AG09309 (cell line): ENCODE measurements at regions not wholly inside any gene's neighbourhood (a gene's known extent, or its start where the extent isn't known, plus 50 kb on each side); places are given as distances from the start of the nearest gene placed in this dataset.

Experiments
- DNase-seq: peaks from one replicate; pipeline ENCODE4 v3.0.0-alpha.2; 2010; ENCODE audit warnings: low read depth
- H3K4me3 ChIP-seq: 2 replicates; pipeline ENCODE4 v1.5.1; 2011; ENCODE audit warnings: mild to moderate bottlenecking, low read depth, low read length, moderate library complexity; ENCODE audit not compliant: control insufficient read depth
- TF ChIP-seq, protein P1 (sequence below): IDR thresholded peaks from 2 replicates; pipeline ENCODE4 v1.5.1; 2011; ENCODE audit warnings: mild to moderate bottlenecking, low read depth, low read length, inconsistent platforms; ENCODE audit not compliant: insufficient read depth, control insufficient read depth; ENCODE audit errors: missing control alignments

DNA sequence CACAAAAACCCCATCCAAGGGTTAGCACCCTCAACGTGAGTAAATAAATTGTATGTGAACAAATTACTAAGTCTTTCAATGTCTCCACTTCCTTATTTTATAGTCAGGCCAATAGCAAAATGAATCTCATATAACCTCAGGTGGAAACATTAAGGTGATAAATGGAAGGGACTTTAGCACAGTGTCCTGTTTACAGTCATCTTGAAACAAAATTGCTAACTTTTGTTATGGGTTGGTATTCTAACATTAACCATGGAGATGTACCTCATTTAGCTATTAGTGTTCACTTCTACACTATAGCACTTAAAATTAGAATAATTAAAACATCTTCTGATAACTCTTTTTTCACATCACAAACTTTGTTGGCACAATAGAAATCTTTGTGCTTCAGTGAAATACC lies 255.8 kb upstream of the CNTNAP2 start:
- TF ChIP-seq, protein P1, sequence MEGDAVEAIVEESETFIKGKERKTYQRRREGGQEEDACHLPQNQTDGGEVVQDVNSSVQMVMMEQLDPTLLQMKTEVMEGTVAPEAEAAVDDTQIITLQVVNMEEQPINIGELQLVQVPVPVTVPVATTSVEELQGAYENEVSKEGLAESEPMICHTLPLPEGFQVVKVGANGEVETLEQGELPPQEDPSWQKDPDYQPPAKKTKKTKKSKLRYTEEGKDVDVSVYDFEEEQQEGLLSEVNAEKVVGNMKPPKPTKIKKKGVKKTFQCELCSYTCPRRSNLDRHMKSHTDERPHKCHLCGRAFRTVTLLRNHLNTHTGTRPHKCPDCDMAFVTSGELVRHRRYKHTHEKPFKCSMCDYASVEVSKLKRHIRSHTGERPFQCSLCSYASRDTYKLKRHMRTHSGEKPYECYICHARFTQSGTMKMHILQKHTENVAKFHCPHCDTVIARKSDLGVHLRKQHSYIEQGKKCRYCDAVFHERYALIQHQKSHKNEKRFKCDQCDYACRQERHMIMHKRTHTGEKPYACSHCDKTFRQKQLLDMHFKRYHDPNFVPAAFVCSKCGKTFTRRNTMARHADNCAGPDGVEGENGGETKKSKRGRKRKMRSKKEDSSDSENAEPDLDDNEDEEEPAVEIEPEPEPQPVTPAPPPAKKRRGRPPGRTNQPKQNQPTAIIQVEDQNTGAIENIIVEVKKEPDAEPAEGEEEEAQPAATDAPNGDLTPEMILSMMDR: no peak
- no peak overlapping the region for H3K4me3 ChIP-seq
- DNase-seq: no peak

DNA sequence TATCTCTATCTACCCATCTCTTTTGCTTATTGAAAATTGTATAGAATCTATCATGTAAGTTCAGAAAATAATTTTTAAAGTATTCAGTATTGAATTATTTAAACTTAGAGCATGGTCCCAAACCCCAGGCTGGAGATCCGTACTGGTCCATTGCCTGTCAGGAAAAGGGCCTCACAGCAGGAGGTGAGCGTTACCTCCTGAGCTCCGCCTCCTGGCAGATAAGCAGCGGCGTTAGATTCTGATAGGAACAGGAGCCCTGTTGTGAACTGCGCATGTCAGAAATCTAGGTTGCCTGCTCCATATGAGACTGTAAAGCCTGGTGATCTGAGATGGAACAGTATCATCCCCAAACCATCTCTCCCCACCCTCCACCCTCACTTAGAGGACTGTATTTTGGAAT lies 266.0 kb upstream of the CNTNAP2 start:
- TF ChIP-seq, protein P1: no peak
- no peak for DNase-seq
- no peak overlapping the region for H3K4me3 ChIP-seq

DNA sequence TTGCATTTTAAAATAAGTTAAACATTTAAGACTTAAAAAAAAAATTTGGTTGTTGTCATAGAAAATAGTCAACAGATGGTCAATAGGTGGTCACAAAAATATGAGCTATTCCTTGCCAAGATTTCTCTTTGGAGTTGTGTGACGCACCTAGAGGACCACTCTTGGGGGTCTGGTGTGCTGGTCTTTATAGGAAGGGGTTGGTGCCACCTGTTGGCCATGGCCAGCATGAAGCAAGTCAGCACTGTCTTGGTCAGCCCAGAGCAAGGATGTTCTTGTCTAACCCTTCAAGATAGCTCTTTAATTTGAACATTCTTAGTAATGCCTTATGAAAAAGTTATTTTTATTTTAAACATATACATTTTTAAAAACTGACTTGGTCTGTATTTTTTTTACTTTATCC lies 267.9 kb upstream of the CNTNAP2 start:
- DNase-seq: no peak
- TF ChIP-seq, protein P1: no peak
- no peak overlapping the region for H3K4me3 ChIP-seq

DNA sequence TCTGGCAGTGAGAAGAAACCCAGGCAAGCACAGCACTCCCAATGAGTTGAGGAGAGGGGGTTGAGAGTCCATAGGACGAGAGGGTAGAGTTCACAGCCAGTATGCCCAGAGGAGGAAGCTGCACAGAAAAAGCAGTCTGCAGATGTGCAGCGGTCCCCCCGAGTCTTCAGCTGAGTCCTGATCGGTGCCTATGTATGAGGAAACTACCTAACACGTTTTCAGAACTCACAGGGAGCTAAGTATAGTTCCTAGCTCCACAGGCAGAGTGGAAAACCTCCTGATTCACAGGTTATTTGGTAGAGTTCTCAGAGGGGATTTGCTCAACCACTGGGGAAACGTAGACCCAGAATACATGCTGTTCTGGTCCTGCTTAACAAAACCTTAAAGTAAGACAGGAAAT lies 271.3 kb upstream of the CNTNAP2 start:
- H3K4me3 ChIP-seq: no peak overlapping the region
- TF ChIP-seq, protein P1: no peak
- no peak for DNase-seq

DNA sequence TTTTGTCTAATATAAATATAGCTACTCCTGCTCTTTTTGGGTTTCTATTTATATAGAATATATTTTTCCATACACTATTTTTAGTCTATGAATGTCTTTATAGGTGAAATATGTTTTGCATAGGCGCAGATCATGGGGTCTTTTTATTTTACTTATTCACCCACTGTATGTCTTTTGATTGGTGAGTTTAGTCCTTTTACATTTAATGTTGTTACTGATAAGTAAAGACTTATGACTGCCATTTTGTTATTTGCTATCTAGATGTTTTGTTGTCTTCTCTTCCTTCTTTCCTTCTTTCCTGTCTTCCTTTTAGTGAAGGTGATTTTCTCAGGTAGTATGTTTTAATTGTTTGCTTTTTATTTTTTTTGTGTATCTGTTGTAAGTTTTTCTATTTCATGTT lies 276.8 kb upstream of the CNTNAP2 start:
- no peak for DNase-seq
- TF ChIP-seq, protein P1: no peak
- no peak overlapping the region for H3K4me3 ChIP-seq

DNA sequence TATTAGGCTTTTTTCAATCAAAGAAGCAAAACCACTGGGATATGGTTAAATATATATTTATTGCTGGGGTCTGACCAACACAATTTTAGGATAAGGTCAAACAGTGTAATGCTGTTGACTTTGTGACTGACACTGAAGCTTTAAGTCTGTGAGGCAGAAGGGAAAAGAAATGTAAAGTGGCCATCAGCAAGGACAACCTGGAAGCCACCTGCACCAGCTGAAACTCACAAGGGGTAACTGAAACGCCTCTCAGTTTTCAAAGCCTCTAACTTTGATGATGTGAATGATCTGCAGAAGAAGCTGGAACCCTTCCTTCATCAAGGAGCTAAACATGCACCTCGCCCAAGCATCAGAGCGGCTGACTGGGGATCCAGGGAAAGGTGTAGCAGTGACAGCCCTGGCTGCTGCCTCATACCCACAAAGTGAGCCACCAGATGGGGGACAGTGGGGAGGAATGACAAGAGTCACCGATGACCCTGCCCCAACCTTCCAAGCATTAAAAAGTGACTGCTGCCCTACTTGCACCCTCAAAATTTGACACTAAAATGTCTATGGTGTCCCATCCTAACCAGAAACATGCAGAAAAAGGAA lies 284.9 kb upstream of the CNTNAP2 start:
- DNase-seq: no peak
- H3K4me3 ChIP-seq: no peak overlapping the region
- TF ChIP-seq, protein P1: no peak

DNA sequence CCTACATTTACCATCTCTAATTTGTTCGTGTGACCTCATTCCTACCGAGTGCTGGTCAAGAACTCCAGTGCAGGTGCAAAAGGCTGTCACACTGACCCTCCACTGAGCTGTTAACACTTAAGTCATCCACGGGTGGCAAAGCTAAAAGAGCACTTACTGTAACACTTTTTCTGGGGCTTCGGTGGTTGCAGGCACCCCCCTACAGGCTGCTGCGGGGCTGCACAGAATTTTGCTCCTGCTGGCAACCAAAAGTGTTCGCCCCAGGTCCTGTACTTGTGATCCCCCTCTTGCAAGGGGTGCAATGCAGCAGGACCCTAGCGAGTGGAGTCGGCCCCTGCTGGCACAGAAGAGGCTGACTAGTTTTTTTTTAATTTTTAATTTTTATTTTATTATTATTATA lies 298.9 kb upstream of the CNTNAP2 start:
- DNase-seq: no peak
- TF ChIP-seq, protein P1: no peak
- no peak overlapping the region for H3K4me3 ChIP-seq
